Activated T-cell treated with anti-CD3 and anti-CD28 coated beads for 24 hours (primary cell): ENCODE measurements at regions not wholly inside any gene's neighbourhood (a gene's known extent, or its start where the extent isn't known, plus 50 kb on each side); places are given as distances from the start of the nearest gene placed in this dataset.

Experiments
- DNase-seq: peaks from one replicate; pipeline ENCODE4 v3.0.0-alpha.2; 2020; ENCODE audit warnings: low read depth

GRCh38 chr13:26837102-26837501 is 76.5 kb upstream of the GPR12 start:
- DNase-seq = no peak

GRCh38 chr13:26836626-26837025 is 76.0 kb upstream of the GPR12 start:
- DNase-seq = no peak

GRCh38 chr13:26834646-26835045 is 74.1 kb upstream of the GPR12 start:
- no peak for DNase-seq

GRCh38 chr13:26831336-26831908 is 70.8 kb upstream of the GPR12 start:
- no peak for DNase-seq

DNA sequence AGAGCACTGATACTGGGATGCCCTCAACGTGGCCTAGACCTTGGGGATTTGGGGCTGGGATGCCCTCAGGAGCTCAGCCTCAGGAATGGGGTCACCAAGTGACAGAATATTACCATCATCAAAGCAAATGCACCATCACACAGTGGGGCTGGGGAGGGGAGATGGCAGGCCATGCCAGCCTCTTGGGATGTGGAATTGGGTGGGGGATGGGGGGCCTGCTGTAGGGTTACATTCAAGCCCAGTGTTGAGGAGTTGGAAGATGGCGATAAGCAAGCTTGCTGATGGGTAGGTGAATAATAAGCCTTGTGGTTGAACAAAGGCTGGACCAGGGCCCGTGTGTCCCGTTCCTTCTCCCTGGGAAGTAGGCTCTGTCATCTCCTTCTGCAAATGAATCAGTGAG is 69.1 kb upstream of the GPR12 start:
- DNase-seq = no peak

GRCh38 chr13:26824581-26824980 is 64.0 kb upstream of the GPR12 start:
- no peak for DNase-seq

DNA sequence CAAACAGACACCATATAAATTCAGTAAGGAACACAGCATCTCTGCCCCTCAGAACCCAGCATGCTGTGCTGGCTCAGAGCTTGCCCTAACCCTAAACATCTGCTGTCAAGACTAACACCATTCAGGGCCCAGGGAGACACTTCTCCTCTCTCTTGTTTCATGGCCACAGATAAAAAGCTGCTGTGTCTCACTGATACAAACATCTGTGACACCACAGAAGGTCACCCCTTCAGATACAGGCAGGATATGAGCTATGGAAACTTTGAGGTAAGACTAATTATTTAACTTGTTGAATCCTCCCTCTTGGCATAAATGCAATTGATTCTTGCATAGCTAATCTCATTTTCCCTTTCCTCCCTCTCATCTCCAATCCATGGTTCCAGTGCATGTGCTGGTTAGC is 61.6 kb upstream of the GPR12 start:
- DNase-seq = no peak

- DNase-seq = no peak
Observed at GRCh38 chr13:26821672-26822071, 61.1 kb upstream of the GPR12 start.

DNA sequence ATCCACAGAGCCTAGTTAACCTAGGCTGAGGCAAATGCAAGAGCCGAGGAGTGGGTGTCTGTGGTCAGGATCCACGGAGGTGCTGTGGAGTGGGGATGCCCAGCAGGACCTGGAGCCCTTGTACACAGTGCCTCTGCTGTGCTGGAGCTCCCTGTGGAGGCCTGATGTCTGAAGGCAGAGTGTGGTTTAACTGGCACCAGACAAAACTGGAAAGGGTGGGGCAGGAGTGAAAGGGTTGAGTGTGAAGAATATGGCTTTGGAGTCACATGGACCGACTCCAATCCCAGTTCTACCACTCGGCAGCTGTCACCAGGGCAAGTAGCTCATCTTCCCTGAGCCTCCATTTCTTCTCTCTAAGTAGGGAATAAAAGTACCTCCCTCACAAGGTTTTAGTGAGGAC is 60.3 kb upstream of the GPR12 start:
- DNase-seq = no peak

DNA sequence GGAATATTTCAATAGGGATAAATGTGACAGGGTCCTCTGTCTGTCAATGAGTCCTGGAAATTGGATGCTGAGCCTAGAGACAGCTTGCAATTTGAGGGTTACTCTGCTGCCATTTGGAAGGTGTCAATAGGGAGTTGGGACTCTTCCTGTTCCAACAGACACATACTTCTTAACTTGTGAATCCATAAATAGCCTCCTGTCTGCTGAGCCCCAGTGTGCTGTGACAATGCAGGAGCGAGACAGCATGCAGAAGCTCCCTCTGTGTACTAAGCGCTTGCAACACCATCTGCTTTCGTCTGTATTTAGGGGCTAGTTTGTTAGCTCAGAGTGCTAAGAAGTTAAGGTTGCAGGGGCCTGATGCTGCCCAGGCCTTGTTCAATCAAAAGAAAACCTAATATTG is 58.5 kb upstream of the GPR12 start:
- no peak for DNase-seq

GRCh38 chr13:26816881-26817280 is 56.3 kb upstream of the GPR12 start:
- no peak for DNase-seq

DNA sequence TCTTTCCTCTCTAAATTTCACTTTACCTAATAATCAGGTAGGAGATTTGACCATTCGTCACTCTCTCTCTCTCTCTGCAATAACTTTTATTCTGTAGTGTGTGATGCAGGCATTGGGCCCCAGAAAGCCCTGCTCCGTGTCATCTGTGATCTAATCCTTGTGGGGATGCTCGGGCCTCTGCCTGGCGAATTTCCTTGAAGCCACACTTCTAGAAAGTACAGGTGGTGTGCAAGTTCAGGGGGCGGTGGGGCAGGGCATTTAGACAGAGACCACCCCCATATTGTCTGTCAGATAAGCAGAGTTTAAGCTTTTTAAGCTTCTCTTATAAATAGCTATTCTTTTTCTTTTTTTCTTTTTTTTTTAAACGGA is 53.4 kb upstream of the GPR12 start:
- no peak for DNase-seq

GRCh38 chr13:26813321-26813979 is 52.9 kb upstream of the GPR12 start:
- no peak for DNase-seq

DNA sequence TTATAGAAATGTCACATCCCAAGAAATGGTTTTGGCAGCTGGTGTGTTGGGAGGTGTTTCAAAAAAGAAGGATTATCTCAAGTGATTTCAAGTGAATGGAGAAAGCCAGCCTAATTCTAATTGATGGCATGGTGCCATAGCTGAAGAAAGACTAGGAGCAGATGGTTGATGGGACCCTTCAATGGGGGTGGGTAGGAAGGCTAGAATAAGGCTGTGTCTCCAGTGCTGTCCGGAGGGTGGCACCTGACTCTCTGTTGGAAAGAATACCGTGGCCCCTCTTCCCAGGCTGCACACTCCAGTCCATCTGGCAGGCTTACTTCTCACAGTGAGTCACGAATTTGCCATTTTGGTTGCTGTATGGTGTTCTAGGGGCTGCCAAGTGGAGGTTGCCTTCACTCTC is 51.0 kb upstream of the GPR12 start:
- no peak for DNase-seq
